ENCODE measurements at regions not wholly inside any gene's neighbourhood (a gene's known extent, or its start where the extent isn't known, plus 50 kb on each side); places are given as distances from the start of the nearest gene placed in this dataset.

GRCh38 chr7:34281260-34281659 is 375.9 kb downstream of the BMPER start:
- no peak overlapping the region for H3K27ac Mint-ChIP-seq (ENCODE audit: low read depth)
- H3K27me3 Mint-ChIP-seq: no peaks in the 10 kb centered on the region
- no peak for ATAC-seq (replicated peaks; ENCODE audit: extremely low read depth, poor library complexity, severe bottlenecking)
- no peaks in the 10 kb centered on the region for H3K36me3 Mint-ChIP-seq (ENCODE audit: insufficient read depth)
- no peaks in the 10 kb centered on the region for H3K4me1 Mint-ChIP-seq
- DNase-seq (ENCODE audit: low spot score in 2 of 2): no peak
- peaks cover 8% of the 10 kb centered on the region for H3K9me3 Mint-ChIP-seq
- H3K4me3 Mint-ChIP-seq: no peak overlapping the region

GRCh38 chr7:34282271-34282670 is 375.7 kb upstream of the NPSR1 start:
- DNase-seq (ENCODE audit: low spot score in 2 of 2) (no peak), ATAC-seq (replicated peaks; ENCODE audit: extremely low read depth, poor library complexity, severe bottlenecking) (no peak)
- Mint-ChIP-seq H3K4me1 (no peaks in the 10 kb centered on the region), H3K27ac (ENCODE audit: low read depth) (no peak overlapping the region), H3K27me3 (no peaks in the 10 kb centered on the region), H3K36me3 (ENCODE audit: insufficient read depth) (no peaks in the 10 kb centered on the region), H3K4me3 (no peak overlapping the region), H3K9me3 (peaks cover 8% of the 10 kb centered on the region)

GRCh38 chr7:34296663-34297062 is 361.4 kb upstream of the NPSR1 start:
- no peak overlapping the region for H3K4me3 Mint-ChIP-seq
- no peaks in the 10 kb centered on the region for H3K27me3 Mint-ChIP-seq
- ATAC-seq (replicated peaks; ENCODE audit: extremely low read depth, poor library complexity, severe bottlenecking) (no peak), DNase-seq (ENCODE audit: low spot score in 2 of 2) (no peak)
- no peaks in the 10 kb centered on the region for H3K4me1 Mint-ChIP-seq
- H3K36me3 Mint-ChIP-seq (ENCODE audit: insufficient read depth): no peaks in the 10 kb centered on the region
- no peaks in the 10 kb centered on the region for H3K9me3 Mint-ChIP-seq
- H3K27ac Mint-ChIP-seq (ENCODE audit: low read depth): no peak overlapping the region

GRCh38 chr7:34298492-34299013 is 359.5 kb upstream of the NPSR1 start:
- no peak for ATAC-seq (replicated peaks; ENCODE audit: extremely low read depth, poor library complexity, severe bottlenecking)

GRCh38 chr7:34299066-34299465 is 359.0 kb upstream of the NPSR1 start:
- Mint-ChIP-seq H3K27me3 (no peaks in the 10 kb centered on the region), H3K4me3 (no peak overlapping the region)
- no peak for ATAC-seq (replicated peaks; ENCODE audit: extremely low read depth, poor library complexity, severe bottlenecking)

More at GRCh38 chr7:34298492-34299013, 359.5 kb upstream of the NPSR1 start:
- DNase-seq (ENCODE audit: low spot score in 2 of 2): no peak
- no peaks in the 10 kb centered on the region for H3K4me1 Mint-ChIP-seq
- no peak overlapping the region for H3K27ac Mint-ChIP-seq (ENCODE audit: low read depth)
- no peaks in the 10 kb centered on the region for H3K36me3 Mint-ChIP-seq (ENCODE audit: insufficient read depth)
- H3K9me3 Mint-ChIP-seq: no peaks in the 10 kb centered on the region
- no peaks in the 10 kb centered on the region for H3K27me3 Mint-ChIP-seq
- H3K4me3 Mint-ChIP-seq: no peak overlapping the region

GRCh38 chr7:34307540-34307939 is 350.5 kb upstream of the NPSR1 start:
- no peaks in the 10 kb centered on the region for H3K4me1 Mint-ChIP-seq
- DNase-seq (ENCODE audit: low spot score in 2 of 2) (no peak), ATAC-seq (replicated peaks; ENCODE audit: extremely low read depth, poor library complexity, severe bottlenecking) (no peak)
- H3K27ac Mint-ChIP-seq (ENCODE audit: low read depth): no peak overlapping the region
- H3K36me3 Mint-ChIP-seq (ENCODE audit: insufficient read depth): peaks cover 2% of the 10 kb centered on the region
- H3K4me3 Mint-ChIP-seq: no peak overlapping the region
- H3K27me3 Mint-ChIP-seq: no peaks in the 10 kb centered on the region
- H3K9me3 Mint-ChIP-seq: peaks cover 5% of the 10 kb centered on the region

More at GRCh38 chr7:34299066-34299465, 359.0 kb upstream of the NPSR1 start:
- Mint-ChIP-seq H3K27ac (ENCODE audit: low read depth) (no peak overlapping the region), H3K9me3 (no peaks in the 10 kb centered on the region), H3K36me3 (ENCODE audit: insufficient read depth) (no peaks in the 10 kb centered on the region), H3K4me1 (no peaks in the 10 kb centered on the region)
- no peak for DNase-seq (ENCODE audit: low spot score in 2 of 2)

GRCh38 chr7:34308595-34308994 is 349.4 kb upstream of the NPSR1 start:
- no peak overlapping the region for H3K27ac Mint-ChIP-seq (ENCODE audit: low read depth)
- no peak overlapping the region for H3K4me3 Mint-ChIP-seq
- peaks cover 2% of the 10 kb centered on the region for H3K36me3 Mint-ChIP-seq (ENCODE audit: insufficient read depth)
- DNase-seq (ENCODE audit: low spot score in 2 of 2): no peak
- no peak for ATAC-seq (replicated peaks; ENCODE audit: extremely low read depth, poor library complexity, severe bottlenecking)
- no peaks in the 10 kb centered on the region for H3K27me3 Mint-ChIP-seq
- no peaks in the 10 kb centered on the region for H3K4me1 Mint-ChIP-seq
- peaks cover 11% of the 10 kb centered on the region for H3K9me3 Mint-ChIP-seq

- H3K9me3 Mint-ChIP-seq: peaks cover 11% of the 10 kb centered on the region
- H3K27ac Mint-ChIP-seq (ENCODE audit: low read depth): no peak overlapping the region
- no peak overlapping the region for H3K4me3 Mint-ChIP-seq
- no peaks in the 10 kb centered on the region for H3K27me3 Mint-ChIP-seq
- peaks cover 2% of the 10 kb centered on the region for H3K36me3 Mint-ChIP-seq (ENCODE audit: insufficient read depth)
- DNase-seq (ENCODE audit: low spot score in 2 of 2): no peak
- no peaks in the 10 kb centered on the region for H3K4me1 Mint-ChIP-seq
- ATAC-seq (replicated peaks; ENCODE audit: extremely low read depth, poor library complexity, severe bottlenecking): no peak
These were observed 348.9 kb upstream of the NPSR1 start for GRCh38 chr7:34309116-34309515.

- no peaks in the 10 kb centered on the region for H3K27me3 Mint-ChIP-seq
- H3K27ac Mint-ChIP-seq (ENCODE audit: low read depth): no peak overlapping the region
- no peak for DNase-seq (ENCODE audit: low spot score in 2 of 2)
- no peak for ATAC-seq (replicated peaks; ENCODE audit: extremely low read depth, poor library complexity, severe bottlenecking)
- no peak overlapping the region for H3K4me3 Mint-ChIP-seq
- H3K36me3 Mint-ChIP-seq (ENCODE audit: insufficient read depth): peaks cover 2% of the 10 kb centered on the region
- peaks cover 11% of the 10 kb centered on the region for H3K9me3 Mint-ChIP-seq
- H3K4me1 Mint-ChIP-seq: no peaks in the 10 kb centered on the region
These were observed 348.4 kb upstream of the NPSR1 start for GRCh38 chr7:34309584-34309983.

GRCh38 chr7:34311591-34311990 is 346.4 kb upstream of the NPSR1 start:
- Mint-ChIP-seq H3K4me1 (no peaks in the 10 kb centered on the region), H3K27me3 (no peaks in the 10 kb centered on the region), H3K4me3 (no peak overlapping the region), H3K27ac (ENCODE audit: low read depth) (no peak overlapping the region), H3K36me3 (ENCODE audit: insufficient read depth) (peaks cover 2% of the 10 kb centered on the region), H3K9me3 (peaks cover 11% of the 10 kb centered on the region)
- no peak for ATAC-seq (replicated peaks; ENCODE audit: extremely low read depth, poor library complexity, severe bottlenecking)
- DNase-seq (ENCODE audit: low spot score in 2 of 2): no peak

GRCh38 chr7:34312624-34313023 is 345.4 kb upstream of the NPSR1 start:
- DNase-seq (ENCODE audit: low spot score in 2 of 2) (no peak), ATAC-seq (replicated peaks; ENCODE audit: extremely low read depth, poor library complexity, severe bottlenecking) (no peak)
- H3K27ac Mint-ChIP-seq (ENCODE audit: low read depth): no peak overlapping the region
- no peaks in the 10 kb centered on the region for H3K4me1 Mint-ChIP-seq
- H3K4me3 Mint-ChIP-seq: no peak overlapping the region
- H3K27me3 Mint-ChIP-seq: no peaks in the 10 kb centered on the region
- H3K9me3 Mint-ChIP-seq: peaks cover 11% of the 10 kb centered on the region
- peaks cover 2% of the 10 kb centered on the region for H3K36me3 Mint-ChIP-seq (ENCODE audit: insufficient read depth)

GRCh38 chr7:34313289-34313688 is 344.7 kb upstream of the NPSR1 start:
- DNase-seq (ENCODE audit: low spot score in 2 of 2) (no peak), ATAC-seq (replicated peaks; ENCODE audit: extremely low read depth, poor library complexity, severe bottlenecking) (no peak)
- peaks cover 2% of the 10 kb centered on the region for H3K36me3 Mint-ChIP-seq (ENCODE audit: insufficient read depth)
- H3K27ac Mint-ChIP-seq (ENCODE audit: low read depth): no peak overlapping the region
- H3K4me1 Mint-ChIP-seq: no peaks in the 10 kb centered on the region
- peaks cover 11% of the 10 kb centered on the region for H3K9me3 Mint-ChIP-seq
- no peak overlapping the region for H3K4me3 Mint-ChIP-seq
- H3K27me3 Mint-ChIP-seq: no peaks in the 10 kb centered on the region

GRCh38 chr7:34315032-34315431 is 343.0 kb upstream of the NPSR1 start:
- Mint-ChIP-seq H3K9me3 (peaks cover 11% of the 10 kb centered on the region), H3K4me3 (no peak overlapping the region), H3K36me3 (ENCODE audit: insufficient read depth) (peaks cover 2% of the 10 kb centered on the region), H3K4me1 (no peaks in the 10 kb centered on the region), H3K27me3 (no peaks in the 10 kb centered on the region), H3K27ac (ENCODE audit: low read depth) (no peak overlapping the region)
- no peak for ATAC-seq (replicated peaks; ENCODE audit: extremely low read depth, poor library complexity, severe bottlenecking)
- no peak for DNase-seq (ENCODE audit: low spot score in 2 of 2)

GRCh38 chr7:34317039-34317438 is 341.0 kb upstream of the NPSR1 start:
- peaks cover 7% of the 10 kb centered on the region for H3K9me3 Mint-ChIP-seq
- no peak for ATAC-seq (replicated peaks; ENCODE audit: extremely low read depth, poor library complexity, severe bottlenecking)
- peaks cover 5% of the 10 kb centered on the region for H3K4me1 Mint-ChIP-seq
- no peak overlapping the region for H3K4me3 Mint-ChIP-seq
- H3K36me3 Mint-ChIP-seq (ENCODE audit: insufficient read depth): no peaks in the 10 kb centered on the region
- no peak overlapping the region for H3K27ac Mint-ChIP-seq (ENCODE audit: low read depth)
- no peak for DNase-seq (ENCODE audit: low spot score in 2 of 2)
- peaks cover 10% of the 10 kb centered on the region for H3K27me3 Mint-ChIP-seq

Data from central memory CD8-positive, alpha-beta T cell (primary cell).